ENCODE measurements at regions not wholly inside any gene's neighbourhood (a gene's known extent, or its start where the extent isn't known, plus 50 kb on each side); places are given as distances from the start of the nearest gene placed in this dataset.

DNA sequence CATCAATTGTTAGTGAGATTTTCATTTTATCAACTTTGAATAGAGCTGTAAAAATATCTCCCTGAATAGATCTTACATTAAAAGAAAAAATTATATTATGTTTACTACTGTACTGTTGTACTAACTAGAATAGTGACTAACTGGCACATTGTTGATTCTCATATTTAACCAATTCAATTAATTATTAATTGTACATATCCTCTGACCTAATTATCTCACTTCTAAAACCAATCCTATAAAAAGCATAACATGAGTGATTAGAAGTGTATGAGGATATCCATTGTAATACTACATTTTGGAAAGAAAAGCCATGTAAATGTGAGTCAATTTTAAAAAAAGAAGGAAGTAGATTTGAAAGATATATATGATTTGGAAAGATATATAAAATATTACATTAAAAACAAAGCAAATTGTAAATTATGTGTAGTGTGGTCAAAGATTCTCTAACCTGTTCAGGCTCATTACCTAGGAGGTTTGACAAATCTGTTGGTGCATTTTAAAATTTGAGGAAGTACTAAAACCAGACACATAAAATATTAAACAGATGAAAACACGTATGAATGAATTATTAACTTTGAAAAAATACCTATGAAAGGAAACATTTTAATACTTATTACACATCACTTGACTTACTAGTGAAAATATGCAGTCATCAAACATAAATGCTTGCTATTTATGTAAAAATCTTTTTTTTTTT lies 829.8 kb upstream of the SLC10A2 start:
- Histone ChIP-seq H3K9me3 (no peaks in the 10 kb centered on the region), H3K27ac (no peak overlapping the region), H3K36me3 (no peaks in the 10 kb centered on the region), H3K27me3 (no peaks in the 10 kb centered on the region), H3K4me1 (no peaks in the 10 kb centered on the region), H3K4me3 (no peak overlapping the region)
- no peak for DNase-seq
- WGBS, 2 donors: 52 to 55% methylated on average over 1 of the region's 1 CpG
- TF ChIP-seq EP300 (IDR thresholded peaks at IDR 0.05): no peak
- no peak for TF ChIP-seq POLR2A (IDR thresholded peaks at IDR 0.05)
- TF ChIP-seq POLR2AphosphoS5 (IDR thresholded peaks at IDR 0.05): no peak
- TF ChIP-seq, protein P1, sequence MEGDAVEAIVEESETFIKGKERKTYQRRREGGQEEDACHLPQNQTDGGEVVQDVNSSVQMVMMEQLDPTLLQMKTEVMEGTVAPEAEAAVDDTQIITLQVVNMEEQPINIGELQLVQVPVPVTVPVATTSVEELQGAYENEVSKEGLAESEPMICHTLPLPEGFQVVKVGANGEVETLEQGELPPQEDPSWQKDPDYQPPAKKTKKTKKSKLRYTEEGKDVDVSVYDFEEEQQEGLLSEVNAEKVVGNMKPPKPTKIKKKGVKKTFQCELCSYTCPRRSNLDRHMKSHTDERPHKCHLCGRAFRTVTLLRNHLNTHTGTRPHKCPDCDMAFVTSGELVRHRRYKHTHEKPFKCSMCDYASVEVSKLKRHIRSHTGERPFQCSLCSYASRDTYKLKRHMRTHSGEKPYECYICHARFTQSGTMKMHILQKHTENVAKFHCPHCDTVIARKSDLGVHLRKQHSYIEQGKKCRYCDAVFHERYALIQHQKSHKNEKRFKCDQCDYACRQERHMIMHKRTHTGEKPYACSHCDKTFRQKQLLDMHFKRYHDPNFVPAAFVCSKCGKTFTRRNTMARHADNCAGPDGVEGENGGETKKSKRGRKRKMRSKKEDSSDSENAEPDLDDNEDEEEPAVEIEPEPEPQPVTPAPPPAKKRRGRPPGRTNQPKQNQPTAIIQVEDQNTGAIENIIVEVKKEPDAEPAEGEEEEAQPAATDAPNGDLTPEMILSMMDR (IDR thresholded peaks at IDR 0.05): no peak
- intact Hi-C loops (cut with DNase I): no loop called here

DNA sequence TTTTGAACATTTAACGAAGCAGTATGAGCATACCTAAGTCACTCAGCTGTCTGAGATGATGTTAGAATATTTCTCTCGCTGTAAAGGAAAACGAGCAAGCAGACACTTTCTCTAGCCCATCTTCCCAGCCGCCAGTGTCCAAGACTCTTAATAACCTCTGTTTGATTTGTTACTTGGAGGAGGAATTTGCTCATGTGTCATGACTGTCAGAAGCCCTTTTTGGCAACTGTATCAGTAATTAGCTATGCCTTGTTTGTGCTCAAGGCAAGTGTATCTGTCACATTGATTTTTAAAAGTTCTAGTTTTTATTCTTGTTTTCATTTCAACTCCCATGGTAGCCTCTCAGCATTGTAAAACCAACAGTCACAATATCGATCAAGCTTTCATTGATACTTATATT lies 828.4 kb upstream of the SLC10A2 start:
- H3K27me3 ChIP-seq: no peaks in the 10 kb centered on the region
- no peak overlapping the region for H3K4me3 ChIP-seq
- H3K27ac ChIP-seq: no peak overlapping the region
- intact Hi-C loops (cut with DNase I): no loop called here
- 80 to 88% methylated on average over 5 of the region's 5 CpGs for WGBS, 2 donors
- H3K4me1 ChIP-seq: no peaks in the 10 kb centered on the region
- TF ChIP-seq POLR2AphosphoS5 (IDR thresholded peaks at IDR 0.05) (no peak), POLR2A (IDR thresholded peaks at IDR 0.05) (no peak), EP300 (IDR thresholded peaks at IDR 0.05) (no peak)
- TF ChIP-seq, protein P1 (IDR thresholded peaks at IDR 0.05): no peak
- DNase-seq: no peak
- H3K9me3 ChIP-seq: no peaks in the 10 kb centered on the region
- no peaks in the 10 kb centered on the region for H3K36me3 ChIP-seq

DNA sequence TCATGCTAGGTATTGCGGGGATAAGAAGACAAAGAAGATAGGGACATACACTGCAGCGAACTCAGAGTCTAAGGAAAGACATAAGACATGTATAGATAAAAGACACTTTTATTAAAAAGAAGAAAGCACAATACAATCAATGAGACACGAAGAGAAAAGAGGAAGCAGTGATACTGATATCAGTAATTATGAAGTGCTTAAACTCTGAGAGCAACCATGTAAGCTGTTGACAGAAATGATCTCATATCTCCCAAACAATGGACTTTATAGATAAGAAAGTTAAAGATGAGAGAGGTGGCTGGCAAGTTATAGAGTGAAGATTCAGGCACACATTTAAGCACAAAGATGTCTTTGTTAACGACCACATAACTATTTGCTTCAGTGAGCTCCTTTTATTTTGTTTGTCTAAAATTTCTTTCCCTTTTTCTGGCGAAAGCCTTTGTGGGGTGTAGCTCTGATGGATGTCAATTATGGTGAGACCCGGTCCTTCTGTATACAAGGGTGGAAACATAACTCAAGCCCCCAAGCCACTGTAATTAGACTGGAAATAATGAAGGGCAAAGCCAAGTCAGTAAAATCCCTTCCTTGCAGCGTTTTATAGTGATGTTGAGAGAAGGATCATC lies 818.0 kb upstream of the SLC10A2 start:
- no peak for TF ChIP-seq EP300 (IDR thresholded peaks at IDR 0.05)
- TF ChIP-seq POLR2AphosphoS5 (IDR thresholded peaks at IDR 0.05): no peak
- no peak for TF ChIP-seq POLR2A (IDR thresholded peaks at IDR 0.05)
- TF ChIP-seq, protein P1 (IDR thresholded peaks at IDR 0.05): no peak
- intact Hi-C loops (cut with DNase I): no loop called here
- H3K27me3 ChIP-seq: no peaks in the 10 kb centered on the region
- peaks cover 0 to 13% (median 8%) of the 10 kb centered on the region in 4 donors for H3K4me1 ChIP-seq
- H3K27ac ChIP-seq: peak overlapping the region in 1 of 4 donors; percentile 24
- H3K4me3 ChIP-seq: no peak overlapping the region
- 30 to 66% methylated on average over 7 of the region's 7 CpGs for WGBS, 2 donors
- H3K9me3 ChIP-seq: no peaks in the 10 kb centered on the region
- no peaks in the 10 kb centered on the region for H3K36me3 ChIP-seq
- DNase-seq: no peak

DNA sequence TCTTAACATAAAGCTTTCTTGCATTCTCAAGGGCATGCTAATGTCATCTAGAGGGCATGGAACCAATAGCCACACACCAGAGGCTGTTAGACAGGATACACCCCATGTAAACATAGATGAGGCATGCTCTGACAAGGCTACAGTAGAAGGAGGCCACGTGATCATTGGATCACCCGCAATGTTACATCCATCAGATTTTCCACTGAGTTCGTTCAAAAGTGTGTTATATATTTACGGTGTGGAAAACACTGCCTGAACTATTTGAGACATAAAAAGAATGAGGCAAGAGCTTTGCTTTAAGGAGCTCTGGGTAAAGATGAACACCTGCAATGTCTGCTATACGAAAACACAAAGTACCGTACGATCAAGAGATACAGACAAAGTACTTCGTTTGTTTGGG lies 817.5 kb upstream of the SLC10A2 start:
- H3K4me3 ChIP-seq: peak overlapping the region in 2 of 4 donors; percentile 15 to 20
- no peaks in the 10 kb centered on the region for H3K9me3 ChIP-seq
- H3K36me3 ChIP-seq: no peaks in the 10 kb centered on the region
- H3K27me3 ChIP-seq: no peaks in the 10 kb centered on the region
- intact Hi-C loops (cut with DNase I): no loop called here
- H3K27ac ChIP-seq: peak overlapping the region in 2 of 4 donors; percentile 24 to 30
- DNase-seq: no peak
- 64 to 78% methylated on average over 8 of the region's 8 CpGs for WGBS, 2 donors
- TF ChIP-seq POLR2AphosphoS5 (IDR thresholded peaks at IDR 0.05) (no peak), EP300 (IDR thresholded peaks at IDR 0.05) (no peak), POLR2A (IDR thresholded peaks at IDR 0.05) (no peak)
- TF ChIP-seq, protein P1 (IDR thresholded peaks at IDR 0.05): no peak
- H3K4me1 ChIP-seq: peaks cover 0 to 13% (median 8%) of the 10 kb centered on the region in 4 donors
